H9 (cell line): ENCODE measurements at regions not wholly inside any gene's neighbourhood (a gene's known extent, or its start where the extent isn't known, plus 50 kb on each side); places are given as distances from the start of the nearest gene placed in this dataset.

ENCODE experiments used
- DNase-seq: peaks from one replicate; pipeline ENCODE4 v3.0.0-alpha.2; 2017
- H2AFZ ChIP-seq: one replicate; pipeline ENCODE4 v1.6.1; 2013; ENCODE audit warnings: mild to moderate bottlenecking, low read length, control low read depth, moderate library complexity
- H2AK5ac ChIP-seq: 2 replicates; pipeline ENCODE4 v1.6.1; 2013; ENCODE audit warnings: low read length, control low read depth, mixed read lengths; ENCODE audit not compliant: insufficient read length
- H2BK120ac ChIP-seq: one replicate; pipeline ENCODE4 v1.6.1; 2013; ENCODE audit warnings: low read depth, mild to moderate bottlenecking, low read length, control low read depth, inconsistent platforms; ENCODE audit not compliant: poor library complexity, severe bottlenecking
- H2BK12ac ChIP-seq: 2 replicates; pipeline ENCODE4 v1.6.1; 2013; ENCODE audit warnings: low read length, control low read depth, mixed read lengths, low read depth; ENCODE audit not compliant: insufficient read length
- H2BK15ac ChIP-seq: 2 replicates; pipeline ENCODE4 v1.6.1; 2013; ENCODE audit warnings: low read depth, low read length, control low read depth
- H2BK20ac ChIP-seq: one replicate; pipeline ENCODE4 v1.6.1; 2013; ENCODE audit warnings: low read depth, mild to moderate bottlenecking, low read length, control low read depth, inconsistent platforms; ENCODE audit not compliant: poor library complexity, severe bottlenecking
- H2BK5ac ChIP-seq: 2 replicates; pipeline ENCODE4 v1.6.1; 2013; ENCODE audit warnings: low read length, control low read depth, mixed read lengths; ENCODE audit not compliant: insufficient read length
- H3K14ac ChIP-seq: 2 replicates; pipeline ENCODE4 v1.6.1; 2013; ENCODE audit warnings: low read length, control low read depth; ENCODE audit not compliant: insufficient read depth
- H3K18ac ChIP-seq: 2 replicates; pipeline ENCODE4 v1.6.1; 2013; ENCODE audit warnings: low read depth, mild to moderate bottlenecking, mixed read lengths, low read length, control low read depth; ENCODE audit not compliant: insufficient read length
- H3K23ac ChIP-seq: 2 replicates; pipeline ENCODE4 v1.6.1; 2013; ENCODE audit warnings: low read length, control low read depth, mixed read lengths, low read depth; ENCODE audit not compliant: insufficient read length
- H3K23me2 ChIP-seq: 2 replicates; pipeline ENCODE4 v1.6.1; 2013; ENCODE audit warnings: low read depth, mild to moderate bottlenecking, mixed read lengths, low read length, control low read depth; ENCODE audit not compliant: insufficient read length, poor library complexity, severe bottlenecking
- H3K27ac ChIP-seq: 2 replicates; pipeline ENCODE4 v1.5.1; 2013; ENCODE audit warnings: low read length, control low read depth, mixed read lengths, low read depth; ENCODE audit not compliant: insufficient read length
- H3K27me3 ChIP-seq: 2 replicates; pipeline ENCODE4 v1.6.1; 2013; ENCODE audit warnings: low read length, control low read depth, inconsistent platforms; ENCODE audit not compliant: insufficient read depth
- H3K4ac ChIP-seq: 2 replicates; pipeline ENCODE4 v1.6.1; 2013; ENCODE audit warnings: low read depth, mild to moderate bottlenecking, control low read depth, inconsistent platforms, low read length, moderate library complexity
- H3K4me1 ChIP-seq: 2 replicates; pipeline ENCODE4 v1.6.1; 2013; ENCODE audit warnings: low read length, control low read depth, inconsistent platforms; ENCODE audit not compliant: insufficient read depth
- H3K4me2 ChIP-seq: 2 replicates; pipeline ENCODE4 v1.6.1; 2013; ENCODE audit warnings: low read length, control low read depth, mixed read lengths; ENCODE audit not compliant: insufficient read length, insufficient read depth
- H3K56ac ChIP-seq: 2 replicates; pipeline ENCODE4 v1.6.1; 2013; ENCODE audit warnings: low read depth, mild to moderate bottlenecking, mixed read lengths, low read length, control low read depth; ENCODE audit not compliant: insufficient read length
- H3K79me1 ChIP-seq: 2 replicates; pipeline ENCODE4 v1.6.1; 2013; ENCODE audit warnings: low read depth, mild to moderate bottlenecking, moderate library complexity, low read length, control low read depth, inconsistent platforms; ENCODE audit not compliant: insufficient read depth, poor library complexity, severe bottlenecking
- H3K79me2 ChIP-seq: 2 replicates; pipeline ENCODE4 v1.6.1; 2013; ENCODE audit warnings: low read length, control low read depth, inconsistent platforms; ENCODE audit not compliant: insufficient read depth
- H3K9ac ChIP-seq: 2 replicates; pipeline ENCODE4 v1.6.1; 2013; ENCODE audit warnings: low read length, control low read depth, mixed read lengths; ENCODE audit not compliant: insufficient read length; ENCODE audit errors: extremely low read depth
- H3K9me3 ChIP-seq: one replicate; pipeline ENCODE4 v1.6.1; 2013; ENCODE audit warnings: low read depth, low read length, inconsistent platforms; ENCODE audit not compliant: control insufficient read depth
- H3T11ph ChIP-seq: one replicate; pipeline ENCODE4 v1.6.1; 2013; ENCODE audit warnings: mild to moderate bottlenecking, low read length, control low read depth, inconsistent platforms
- H4K20me1 ChIP-seq: one replicate; pipeline ENCODE4 v1.6.1; 2013; ENCODE audit not compliant: control insufficient read depth, insufficient read length, insufficient read depth
- H4K5ac ChIP-seq: 2 replicates; pipeline ENCODE4 v1.6.1; 2013; ENCODE audit warnings: low read depth, mild to moderate bottlenecking, mixed read lengths, low read length, control low read depth; ENCODE audit not compliant: insufficient read length
- H4K8ac ChIP-seq: replicated peaks from 2 replicates; pipeline ENCODE4 v1.6.1; 2013; ENCODE audit warnings: low read length, control low read depth, mixed read lengths, low read depth; ENCODE audit not compliant: insufficient read length
- H4K91ac ChIP-seq: 2 replicates; pipeline ENCODE4 v1.6.1; 2013; ENCODE audit warnings: low read depth, mild to moderate bottlenecking, moderate library complexity, mixed read lengths, low read length, control low read depth; ENCODE audit not compliant: insufficient read length
- H3K27ac Mint-ChIP-seq, 3 experiments: 2 replicates in 2 of 3; 3 replicates in 1 of 3; pipeline ENCODE4 v1.8.0; 2020 to 2021; ENCODE audit warnings: mixed read lengths in 3 of 3, mild to moderate bottlenecking in 1 of 3, moderate library complexity in 1 of 3
- H3K27me3 Mint-ChIP-seq: 2 replicates; pipeline ENCODE4 v1.8.0; 2021; ENCODE audit warnings: low read depth, mild to moderate bottlenecking, moderate library complexity, mixed read lengths
- H3K36me3 Mint-ChIP-seq, 3 experiments: 2 replicates in 2 of 3; 3 replicates in 1 of 3; pipeline ENCODE4 v1.8.0; 2020 to 2021; ENCODE audit warnings: low read depth in 3 of 3, mixed read lengths in 3 of 3; ENCODE audit not compliant: insufficient read depth in 1 of 3
- H3K4me1 Mint-ChIP-seq, 2 experiments: 2 replicates each; pipeline ENCODE4 v1.8.0; 2020; ENCODE audit warnings: mixed read lengths in 2 of 2
- H3K4me3 Mint-ChIP-seq, 2 experiments: 2 replicates in 1 of 2; 3 replicates in 1 of 2; pipeline ENCODE4 v1.8.0; 2020 to 2021; ENCODE audit warnings: mild to moderate bottlenecking in 2 of 2, mixed read lengths in 2 of 2, moderate library complexity in 1 of 2
- H3K9me3 Mint-ChIP-seq, 2 experiments: 2 replicates in 1 of 2; 3 replicates in 1 of 2; pipeline ENCODE4 v1.8.0; 2020; ENCODE audit warnings: mild to moderate bottlenecking in 2 of 2, mixed read lengths in 2 of 2, moderate library complexity in 1 of 2
- WGBS: extraction: QIAGEN DNeasy Blood & Tissue Kit; methylation state at CpG from one replicate; pipeline ENCODE4 v1.1.7; 2013; ENCODE audit warnings: missing lambda C conversion rate, low lambda C conversion rate, mixed read lengths; ENCODE audit not compliant: insufficient read length; ENCODE audit errors: extremely low coverage; 5-methylcytosine and 5-hydroxymethylcytosine counted together
- TF ChIP-seq, protein P1 (sequence below): fragments of 200-600 bp; sonication (generic); conservative IDR thresholded peaks from 3 replicates; pipeline ENCODE4 v1.8.0; 2021; ENCODE audit warnings: antibody characterized with exemption, mild to moderate bottlenecking

DNA sequence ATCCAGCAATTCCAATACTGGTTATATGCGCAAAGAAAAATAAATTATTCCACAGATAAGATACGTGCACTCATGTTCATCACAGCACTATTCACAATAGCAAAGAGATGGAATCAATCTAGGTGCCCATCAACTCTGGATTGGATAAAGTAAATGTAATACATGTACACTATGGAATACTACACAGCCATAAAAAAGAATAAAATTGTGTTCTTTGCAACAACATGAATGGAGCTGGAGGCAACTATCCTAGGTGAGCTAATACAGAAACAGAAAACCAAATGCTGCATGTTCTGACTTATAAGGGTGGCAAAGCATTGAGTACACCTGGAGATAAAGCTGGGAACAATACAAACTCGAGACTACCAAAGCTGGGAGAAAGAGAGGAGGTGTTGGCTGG lies 787.3 kb downstream of the KCNT2 start:
- Histone ChIP-seq H3K4me2 (no peak overlapping the region), H3K9ac (no peak overlapping the region), H2AFZ (no peak overlapping the region), H3T11ph (no peak overlapping the region), H2BK120ac (no peak overlapping the region), H3K14ac (no peak overlapping the region), H3K23ac (no peak overlapping the region), H4K5ac (no peak overlapping the region), H2BK20ac (no peak overlapping the region), H4K20me1 (no peaks in the 10 kb centered on the region), H2BK15ac (no peak overlapping the region), H3K27ac (no peak overlapping the region), H4K8ac (no peak overlapping the region), H2BK5ac (no peak overlapping the region), H4K91ac (no peak overlapping the region), H3K9me3 (no peaks in the 10 kb centered on the region), H3K56ac (no peak overlapping the region), H3K18ac (no peak overlapping the region), H3K79me1 (no peaks in the 10 kb centered on the region), H3K27me3 (no peaks in the 10 kb centered on the region), H2AK5ac (no peak overlapping the region), H3K4me1 (no peaks in the 10 kb centered on the region), H3K4ac (no peak overlapping the region), H2BK12ac (no peak overlapping the region), H3K23me2 (no peaks in the 10 kb centered on the region), H3K79me2 (no peaks in the 10 kb centered on the region)
- no peaks in the 10 kb centered on the region for H3K27me3 Mint-ChIP-seq
- DNase-seq = no peak
- H3K36me3 Mint-ChIP-seq = peaks cover 2 to 7% (median 2%) of the 10 kb centered on the region in 3 experiments; a peak in 3 of 7 replicates
- TF ChIP-seq, protein P1, sequence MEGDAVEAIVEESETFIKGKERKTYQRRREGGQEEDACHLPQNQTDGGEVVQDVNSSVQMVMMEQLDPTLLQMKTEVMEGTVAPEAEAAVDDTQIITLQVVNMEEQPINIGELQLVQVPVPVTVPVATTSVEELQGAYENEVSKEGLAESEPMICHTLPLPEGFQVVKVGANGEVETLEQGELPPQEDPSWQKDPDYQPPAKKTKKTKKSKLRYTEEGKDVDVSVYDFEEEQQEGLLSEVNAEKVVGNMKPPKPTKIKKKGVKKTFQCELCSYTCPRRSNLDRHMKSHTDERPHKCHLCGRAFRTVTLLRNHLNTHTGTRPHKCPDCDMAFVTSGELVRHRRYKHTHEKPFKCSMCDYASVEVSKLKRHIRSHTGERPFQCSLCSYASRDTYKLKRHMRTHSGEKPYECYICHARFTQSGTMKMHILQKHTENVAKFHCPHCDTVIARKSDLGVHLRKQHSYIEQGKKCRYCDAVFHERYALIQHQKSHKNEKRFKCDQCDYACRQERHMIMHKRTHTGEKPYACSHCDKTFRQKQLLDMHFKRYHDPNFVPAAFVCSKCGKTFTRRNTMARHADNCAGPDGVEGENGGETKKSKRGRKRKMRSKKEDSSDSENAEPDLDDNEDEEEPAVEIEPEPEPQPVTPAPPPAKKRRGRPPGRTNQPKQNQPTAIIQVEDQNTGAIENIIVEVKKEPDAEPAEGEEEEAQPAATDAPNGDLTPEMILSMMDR = no peak
- peaks cover 6% of the 10 kb centered on the region in 2 experiments; a peak in 3 of 4 replicates for H3K4me1 Mint-ChIP-seq
- WGBS = no CpG with 5 or more reads among the region's 3 CpGs
- no peak overlapping the region for H3K4me3 Mint-ChIP-seq
- no peak overlapping the region for H3K27ac Mint-ChIP-seq
- H3K9me3 Mint-ChIP-seq = peaks cover 6 to 23% of the 10 kb centered on the region in 2 experiments; a peak in 4 of 5 replicates
